ENCODE measurements at regions not wholly inside any gene's neighbourhood (a gene's known extent, or its start where the extent isn't known, plus 50 kb on each side); places are given as distances from the start of the nearest gene placed in this dataset.

DNA sequence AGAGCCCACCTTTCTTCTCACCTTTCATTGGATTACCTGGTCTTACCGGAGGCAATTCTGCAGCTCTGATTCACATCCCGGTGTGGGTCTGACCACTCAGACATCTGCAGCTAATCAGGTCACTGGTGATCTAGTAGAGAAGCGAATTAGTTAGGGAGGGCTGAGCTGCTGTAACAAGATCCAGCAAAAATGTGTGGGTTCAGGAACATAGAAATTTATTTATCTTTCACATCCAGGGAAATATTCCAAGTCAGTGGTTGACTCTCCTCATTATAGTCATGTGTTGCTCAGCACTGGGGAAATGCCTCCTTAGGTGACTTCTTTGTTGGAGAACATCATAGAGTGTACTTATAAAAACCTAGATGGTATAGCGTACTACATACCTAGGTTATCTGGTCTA, 218.7 kb upstream of the PELI2 start:
- no peaks in the 10 kb centered on the region for H4K20me1 ChIP-seq (replicated peaks; ENCODE audit: control insufficient read depth, extremely low read depth, insufficient read depth, low read length)
- no peak overlapping the region for H3K9ac ChIP-seq (replicated peaks; ENCODE audit: extremely low read depth, insufficient read depth, low read length)
- no peaks in the 10 kb centered on the region for H3K36me3 ChIP-seq (ENCODE audit: control insufficient read depth in 2 of 2, extremely low read depth in 1 of 2, insufficient read depth in 2 of 2, low read length in 2 of 2)
- FAIRE-seq (no peak), DNase-seq (ENCODE audit: low read depth, low spot score) (no peak)
- CTCF ChIA-PET: no interaction called here
- H3K9me1 ChIP-seq (replicated peaks; ENCODE audit: control insufficient read depth, extremely low read depth, insufficient read depth, low read length): no peaks in the 10 kb centered on the region
- no peaks in the 10 kb centered on the region for H3K9me3 ChIP-seq (replicated peaks; ENCODE audit: control insufficient read depth, insufficient read depth, low read length)
- POLR2A ChIA-PET: no interaction called here
- no TSS peak for BruUV-seq (replicated peaks)
- H3K4me1 ChIP-seq (ENCODE audit: control insufficient read depth, extremely low read depth, insufficient read depth, low read length): no peaks in the 10 kb centered on the region
- H3K4me3 ChIP-seq (replicated peaks in 1 of 3; ENCODE audit: insufficient read depth in 1 of 3, low read depth in 1 of 3, low read length in 3 of 3): no peak overlapping the region
- no peaks in the 10 kb centered on the region for H3K27me3 ChIP-seq (ENCODE audit: control insufficient read depth in 2 of 2, insufficient read depth in 2 of 2, low read length in 2 of 2)
- intact Hi-C loops (cut with micrococcal nuclease) (no loop called here), dilution Hi-C loops (cut with MboI; ENCODE audit: extremely low pct_ligation_motif_present, low sequenced_read_pairs) (no loop called here)
- TF ChIP-seq, protein P1, sequence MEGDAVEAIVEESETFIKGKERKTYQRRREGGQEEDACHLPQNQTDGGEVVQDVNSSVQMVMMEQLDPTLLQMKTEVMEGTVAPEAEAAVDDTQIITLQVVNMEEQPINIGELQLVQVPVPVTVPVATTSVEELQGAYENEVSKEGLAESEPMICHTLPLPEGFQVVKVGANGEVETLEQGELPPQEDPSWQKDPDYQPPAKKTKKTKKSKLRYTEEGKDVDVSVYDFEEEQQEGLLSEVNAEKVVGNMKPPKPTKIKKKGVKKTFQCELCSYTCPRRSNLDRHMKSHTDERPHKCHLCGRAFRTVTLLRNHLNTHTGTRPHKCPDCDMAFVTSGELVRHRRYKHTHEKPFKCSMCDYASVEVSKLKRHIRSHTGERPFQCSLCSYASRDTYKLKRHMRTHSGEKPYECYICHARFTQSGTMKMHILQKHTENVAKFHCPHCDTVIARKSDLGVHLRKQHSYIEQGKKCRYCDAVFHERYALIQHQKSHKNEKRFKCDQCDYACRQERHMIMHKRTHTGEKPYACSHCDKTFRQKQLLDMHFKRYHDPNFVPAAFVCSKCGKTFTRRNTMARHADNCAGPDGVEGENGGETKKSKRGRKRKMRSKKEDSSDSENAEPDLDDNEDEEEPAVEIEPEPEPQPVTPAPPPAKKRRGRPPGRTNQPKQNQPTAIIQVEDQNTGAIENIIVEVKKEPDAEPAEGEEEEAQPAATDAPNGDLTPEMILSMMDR (IDR thresholded peaks at IDR 0.05; ENCODE audit: extremely low read depth in 1 of 2, insufficient read depth in 1 of 2, low read depth in 1 of 2, low read length in 2 of 2): no peak
- no peak for TF ChIP-seq JUN (IDR thresholded peaks at IDR 0.05; ENCODE audit: borderline replicate concordance, insufficient read depth, insufficient read length, low read depth)
- no peak for TF ChIP-seq FOS (IDR thresholded peaks at IDR 0.05; ENCODE audit: borderline replicate concordance, insufficient read depth, low read length)
- TF ChIP-seq POLR2A (IDR thresholded peaks at IDR 0.05; ENCODE audit: low read depth, low read length): no peak
- no peak for TF ChIP-seq EZH2 (IDR thresholded peaks at IDR 0.05; ENCODE audit: borderline replicate concordance, low read depth, low read length, severe bottlenecking)
- TF ChIP-seq, protein P2, sequence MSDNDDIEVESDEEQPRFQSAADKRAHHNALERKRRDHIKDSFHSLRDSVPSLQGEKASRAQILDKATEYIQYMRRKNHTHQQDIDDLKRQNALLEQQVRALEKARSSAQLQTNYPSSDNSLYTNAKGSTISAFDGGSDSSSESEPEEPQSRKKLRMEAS (IDR thresholded peaks at IDR 0.05; ENCODE audit: insufficient read depth, insufficient read length): no peak
- no peaks in the 10 kb centered on the region for H3K79me2 ChIP-seq (ENCODE audit: control insufficient read depth, insufficient read depth, low read length)
- no peak overlapping the region for H2AFZ ChIP-seq (ENCODE audit: low read depth, low read length)
- no peak overlapping the region for H3K27ac ChIP-seq (ENCODE audit: insufficient read depth, low read depth, low read length)
- H3K4me2 ChIP-seq (ENCODE audit: insufficient read depth, low read length): no peak overlapping the region

DNA sequence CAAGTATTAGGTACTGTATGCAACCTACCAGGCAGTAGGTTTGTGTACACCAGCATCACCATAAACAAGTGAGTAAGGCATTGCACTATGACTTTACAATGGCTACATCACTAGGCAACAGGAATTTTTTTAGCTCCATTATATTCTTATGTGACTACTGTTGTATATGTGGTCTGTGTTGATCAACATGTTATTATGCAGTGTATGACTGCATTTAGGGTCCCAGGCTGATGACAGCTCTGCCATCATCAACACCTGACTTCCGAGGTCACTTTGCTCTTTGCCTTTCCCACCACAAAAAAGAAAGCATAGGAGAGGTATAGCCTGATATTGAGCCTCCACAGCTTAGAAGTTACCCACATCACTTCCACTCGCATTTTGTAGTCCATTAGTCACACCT, 217.5 kb upstream of the PELI2 start:
- TF ChIP-seq EZH2 (IDR thresholded peaks at IDR 0.05; ENCODE audit: borderline replicate concordance, low read depth, low read length, severe bottlenecking) (no peak), JUN (IDR thresholded peaks at IDR 0.05; ENCODE audit: borderline replicate concordance, insufficient read depth, insufficient read length, low read depth) (no peak), FOS (IDR thresholded peaks at IDR 0.05; ENCODE audit: borderline replicate concordance, insufficient read depth, low read length) (no peak), MYC (IDR thresholded peaks at IDR 0.05; ENCODE audit: low read depth, low read length) (no peak), POLR2A (IDR thresholded peaks at IDR 0.05; ENCODE audit: low read depth, low read length) (no peak), GATA2 (IDR thresholded peaks at IDR 0.05; ENCODE audit: insufficient read depth, insufficient read length, low read depth, low read length) (no peak), POLR2AphosphoS5 (IDR thresholded peaks at IDR 0.05; ENCODE audit: insufficient read depth, low read depth, low read length) (no peak)
- TF ChIP-seq, protein P1 (IDR thresholded peaks at IDR 0.05; ENCODE audit: extremely low read depth in 1 of 2, insufficient read depth in 1 of 2, low read depth in 1 of 2, low read length in 2 of 2): no peak
- TF ChIP-seq, protein P2 (IDR thresholded peaks at IDR 0.05; ENCODE audit: insufficient read depth, insufficient read length): no peak
- Histone ChIP-seq H3K36me3 (ENCODE audit: control insufficient read depth in 2 of 2, extremely low read depth in 1 of 2, insufficient read depth in 2 of 2, low read length in 2 of 2) (no peaks in the 10 kb centered on the region), H3K9me3 (replicated peaks; ENCODE audit: control insufficient read depth, insufficient read depth, low read length) (no peaks in the 10 kb centered on the region), H3K4me3 (replicated peaks in 1 of 3; ENCODE audit: insufficient read depth in 1 of 3, low read depth in 1 of 3, low read length in 3 of 3) (no peak overlapping the region), H2AFZ (ENCODE audit: low read depth, low read length) (no peak overlapping the region), H3K9me1 (replicated peaks; ENCODE audit: control insufficient read depth, extremely low read depth, insufficient read depth, low read length) (no peaks in the 10 kb centered on the region), H3K27me3 (ENCODE audit: control insufficient read depth in 2 of 2, insufficient read depth in 2 of 2, low read length in 2 of 2) (no peaks in the 10 kb centered on the region), H4K20me1 (replicated peaks; ENCODE audit: control insufficient read depth, extremely low read depth, insufficient read depth, low read length) (no peaks in the 10 kb centered on the region), H3K4me1 (ENCODE audit: control insufficient read depth, extremely low read depth, insufficient read depth, low read length) (no peaks in the 10 kb centered on the region), H3K79me2 (ENCODE audit: control insufficient read depth, insufficient read depth, low read length) (no peaks in the 10 kb centered on the region), H3K9ac (replicated peaks; ENCODE audit: extremely low read depth, insufficient read depth, low read length) (no peak overlapping the region), H3K27ac (ENCODE audit: insufficient read depth, low read depth, low read length) (no peak overlapping the region), H3K4me2 (ENCODE audit: insufficient read depth, low read length) (no peak overlapping the region)
- no peak for FAIRE-seq
- dilution Hi-C loops (cut with MboI; ENCODE audit: extremely low pct_ligation_motif_present, low sequenced_read_pairs): no loop called here
- CTCF ChIA-PET: no interaction called here
- BruUV-seq (replicated peaks): no TSS peak
- intact Hi-C loops (cut with micrococcal nuclease): no loop called here
- no peak for DNase-seq (ENCODE audit: low read depth, low spot score)
- POLR2A ChIA-PET: no interaction called here
